ENCODE measurements at regions not wholly inside any gene's neighbourhood (a gene's known extent, or its start where the extent isn't known, plus 50 kb on each side); places are given as distances from the start of the nearest gene placed in this dataset.

DNA sequence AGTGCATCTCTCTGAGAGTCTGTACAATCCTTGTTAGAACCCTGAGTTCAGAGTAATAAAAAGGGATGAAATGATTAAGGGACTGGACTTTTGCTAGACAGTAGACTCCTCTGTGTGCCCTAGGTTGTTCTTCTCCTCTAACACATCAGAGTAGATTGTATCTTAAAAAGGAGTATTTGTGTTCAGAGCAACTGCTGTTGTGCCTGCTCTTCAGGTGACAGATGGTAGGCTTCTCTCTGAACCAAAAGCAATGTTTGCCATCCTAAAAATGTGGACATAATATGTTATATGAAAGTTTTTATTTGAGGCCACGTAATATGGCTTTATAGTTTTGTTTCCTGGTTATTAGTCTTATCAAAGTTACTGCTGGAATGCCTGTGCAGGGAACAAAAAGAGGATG, 588.6 kb upstream of the FAT1 start:
- TF ChIP-seq CTCF (IDR thresholded peaks at IDR 0.05): no peak
- TF ChIP-seq POLR2A (IDR thresholded peaks at IDR 0.05): no peak
- DNase-seq (no peak), ATAC-seq (no peak)
- Histone ChIP-seq H3K27ac (no peak overlapping the region), H3K36me3 (no peaks in the 10 kb centered on the region), H3K4me3 (no peak overlapping the region), H3K4me1 (no peaks in the 10 kb centered on the region), H3K27me3 (no peaks in the 10 kb centered on the region), H3K9me3 (no peaks in the 10 kb centered on the region)
- 31% methylated on average over 1 of the region's 1 CpG for WGBS (ENCODE audit: insufficient coverage, low coverage, low lambda C conversion rate, missing lambda C conversion rate)
- intact Hi-C loops (cut with DNase I): no loop called here

GRCh38 chr4:187317799-187318198, 594.1 kb upstream of the FAT1 start:
- intact Hi-C loops (cut with DNase I): no loop called here
- ATAC-seq: no peak
- no peaks in the 10 kb centered on the region for H3K4me1 ChIP-seq
- no peaks in the 10 kb centered on the region for H3K27me3 ChIP-seq
- H3K9me3 ChIP-seq: no peaks in the 10 kb centered on the region
- DNase-seq: no peak
- H3K27ac ChIP-seq: no peak overlapping the region
- no peaks in the 10 kb centered on the region for H3K36me3 ChIP-seq
- 81% methylated on average over 6 of the region's 6 CpGs for WGBS (ENCODE audit: insufficient coverage, low coverage, low lambda C conversion rate, missing lambda C conversion rate)
- TF ChIP-seq CTCF (IDR thresholded peaks at IDR 0.05): no peak
- TF ChIP-seq POLR2A (IDR thresholded peaks at IDR 0.05): no peak
- no peak overlapping the region for H3K4me3 ChIP-seq

- intact Hi-C loops (cut with DNase I): no loop called here
- ATAC-seq: no peak
- Histone ChIP-seq H3K27me3 (no peaks in the 10 kb centered on the region), H3K9me3 (no peaks in the 10 kb centered on the region), H3K36me3 (no peaks in the 10 kb centered on the region), H3K4me3 (no peak overlapping the region), H3K4me1 (no peaks in the 10 kb centered on the region), H3K27ac (no peak overlapping the region)
- no peak for TF ChIP-seq POLR2A (IDR thresholded peaks at IDR 0.05)
- no peak for TF ChIP-seq CTCF (IDR thresholded peaks at IDR 0.05)
- DNase-seq: no peak
- 35% methylated on average over 2 of the region's 2 CpGs for WGBS (ENCODE audit: insufficient coverage, low coverage, low lambda C conversion rate, missing lambda C conversion rate)
Observed at GRCh38 chr4:187321711-187322110, 598.1 kb upstream of the FAT1 start.

DNA sequence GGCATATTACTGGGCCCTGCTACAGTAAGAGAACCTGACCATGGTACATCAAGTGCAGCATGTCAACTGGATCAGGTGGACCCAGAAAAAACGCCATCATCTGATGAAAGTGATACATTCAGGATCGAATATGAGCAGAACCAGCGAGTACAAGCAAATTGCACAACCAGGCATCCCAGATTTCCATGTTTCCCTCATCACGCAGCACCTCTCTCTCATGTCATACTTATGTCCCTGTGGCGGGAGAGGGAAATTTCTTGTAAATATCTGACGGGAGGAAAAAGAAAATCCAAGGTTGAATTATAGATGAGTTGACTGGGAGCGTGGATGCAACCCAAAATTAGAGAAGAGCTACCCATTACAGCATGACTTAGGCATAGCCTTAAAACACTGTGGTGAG, 608.5 kb upstream of the FAT1 start:
- no peaks in the 10 kb centered on the region for H3K27me3 ChIP-seq
- TF ChIP-seq CTCF (IDR thresholded peaks at IDR 0.05): no peak
- TF ChIP-seq POLR2A (IDR thresholded peaks at IDR 0.05): no peak
- no peak for DNase-seq
- H3K4me3 ChIP-seq: no peak overlapping the region
- 58% methylated on average over 7 of the region's 7 CpGs for WGBS (ENCODE audit: insufficient coverage, low coverage, low lambda C conversion rate, missing lambda C conversion rate)
- no peaks in the 10 kb centered on the region for H3K4me1 ChIP-seq
- ATAC-seq: no peak
- no peak overlapping the region for H3K27ac ChIP-seq
- H3K9me3 ChIP-seq: no peaks in the 10 kb centered on the region
- no peaks in the 10 kb centered on the region for H3K36me3 ChIP-seq
- intact Hi-C loops (cut with DNase I): no loop called here

GRCh38 chr4:187333151-187333550, 609.5 kb upstream of the FAT1 start:
- no peaks in the 10 kb centered on the region for H3K36me3 ChIP-seq
- H3K9me3 ChIP-seq: no peaks in the 10 kb centered on the region
- no peaks in the 10 kb centered on the region for H3K27me3 ChIP-seq
- H3K4me1 ChIP-seq: no peaks in the 10 kb centered on the region
- TF ChIP-seq POLR2A (IDR thresholded peaks at IDR 0.05) (no peak), CTCF (IDR thresholded peaks at IDR 0.05) (no peak)
- ATAC-seq (no peak), DNase-seq (no peak)
- intact Hi-C loops (cut with DNase I): no loop called here
- WGBS (ENCODE audit: insufficient coverage, low coverage, low lambda C conversion rate, missing lambda C conversion rate): 58% methylated on average over 4 of the region's 4 CpGs
- H3K27ac ChIP-seq: no peak overlapping the region
- H3K4me3 ChIP-seq: no peak overlapping the region
